ENCODE measurements at regions not wholly inside any gene's neighbourhood (a gene's known extent, or its start where the extent isn't known, plus 50 kb on each side); places are given as distances from the start of the nearest gene placed in this dataset.
A peak's percentile ranks its signal among the peaks of the same experiment; 100 is the strongest.

GRCh38 chr14:83047059-83047830 is 1513.6 kb upstream of the SEL1L start:
- H3K27me3 Mint-ChIP-seq (ENCODE audit: low read depth), result peaks cover 5% of the 10 kb centered on the region
- no peak overlapping the region for H3K4me3 Mint-ChIP-seq
- TF ChIP-seq CTCF (IDR thresholded peaks at IDR 0.05; ENCODE audit: unreplicated experiment in 3 of 3), result no peak
- no peaks in the 10 kb centered on the region for H3K4me1 Mint-ChIP-seq
- peak overlapping the region; percentile 7 to 88 (median 10) for H3K27ac Mint-ChIP-seq
- H3K9me3 Mint-ChIP-seq, result peaks cover 6% of the 10 kb centered on the region
- no peaks in the 10 kb centered on the region for H3K36me3 Mint-ChIP-seq (ENCODE audit: low read depth)

- no peak overlapping the region for H3K4me3 Mint-ChIP-seq
- TF ChIP-seq CTCF (IDR thresholded peaks at IDR 0.05; ENCODE audit: unreplicated experiment in 3 of 3), result no peak
- H3K27me3 Mint-ChIP-seq (ENCODE audit: low read depth), result no peaks in the 10 kb centered on the region
- H3K4me1 Mint-ChIP-seq, result no peaks in the 10 kb centered on the region
- H3K9me3 Mint-ChIP-seq, result no peaks in the 10 kb centered on the region
- H3K36me3 Mint-ChIP-seq (ENCODE audit: low read depth), result no peaks in the 10 kb centered on the region
- H3K27ac Mint-ChIP-seq, result no peak overlapping the region
Observed at GRCh38 chr14:83053022-83053710, 1519.5 kb upstream of the SEL1L start.

GRCh38 chr14:83058068-83058467 is 1524.4 kb upstream of the SEL1L start:
- Mint-ChIP-seq H3K27me3 (ENCODE audit: low read depth) (no peaks in the 10 kb centered on the region), H3K4me3 (no peak overlapping the region), H3K36me3 (ENCODE audit: low read depth) (no peaks in the 10 kb centered on the region), H3K9me3 (no peaks in the 10 kb centered on the region), H3K27ac (no peak overlapping the region), H3K4me1 (no peaks in the 10 kb centered on the region)
- TF ChIP-seq CTCF (IDR thresholded peaks at IDR 0.05; ENCODE audit: unreplicated experiment in 3 of 3), result no peak

GRCh38 chr14:83071888-83072501 is 1538.3 kb upstream of the SEL1L start:
- Mint-ChIP-seq H3K9me3 (no peaks in the 10 kb centered on the region), H3K27me3 (ENCODE audit: low read depth) (peaks cover 4% of the 10 kb centered on the region), H3K4me1 (peaks cover 4% of the 10 kb centered on the region), H3K27ac (peak overlapping the region; percentile 5 to 68 (median 8)), H3K4me3 (peak overlapping the region in 2 of 3 experiments; percentile 22 to 35), H3K36me3 (ENCODE audit: low read depth) (no peaks in the 10 kb centered on the region)
- peak; percentile 65 to 78 (median 66) for TF ChIP-seq CTCF (IDR thresholded peaks at IDR 0.05; ENCODE audit: unreplicated experiment in 3 of 3)

GRCh38 chr14:83085136-83085535 is 1551.5 kb upstream of the SEL1L start:
- no peaks in the 10 kb centered on the region for H3K9me3 Mint-ChIP-seq
- H3K27ac Mint-ChIP-seq, result no peak overlapping the region
- no peaks in the 10 kb centered on the region for H3K36me3 Mint-ChIP-seq (ENCODE audit: low read depth)
- no peaks in the 10 kb centered on the region for H3K27me3 Mint-ChIP-seq (ENCODE audit: low read depth)
- TF ChIP-seq CTCF (IDR thresholded peaks at IDR 0.05; ENCODE audit: unreplicated experiment in 3 of 3), result no peak
- no peak overlapping the region for H3K4me3 Mint-ChIP-seq
- H3K4me1 Mint-ChIP-seq, result no peaks in the 10 kb centered on the region
